ENCODE measurements at regions not wholly inside any gene's neighbourhood (a gene's known extent, or its start where the extent isn't known, plus 50 kb on each side); places are given as distances from the start of the nearest gene placed in this dataset.

DNA sequence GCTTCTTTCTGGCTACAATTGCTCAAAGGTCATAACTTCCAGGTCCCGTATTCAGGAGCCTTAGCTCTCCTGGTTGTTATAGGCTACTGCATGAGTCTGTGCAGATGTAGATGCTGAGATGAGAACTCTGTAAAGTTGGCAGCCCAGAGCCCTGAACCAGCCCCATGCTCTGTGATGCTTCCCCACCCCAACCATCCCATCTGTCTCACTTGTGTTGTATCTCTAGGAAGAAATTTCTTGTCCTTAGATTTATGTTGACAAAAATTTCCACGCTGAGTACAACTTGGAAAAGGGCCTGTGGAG is 61.2 kb upstream of the EEPD1 start:
- TF ChIP-seq POLR2A (IDR thresholded peaks at IDR 0.05) (no peak), CTCF (IDR thresholded peaks at IDR 0.05) (no peak)
